ENCODE measurements at regions not wholly inside any gene's neighbourhood (a gene's known extent, or its start where the extent isn't known, plus 50 kb on each side); places are given as distances from the start of the nearest gene placed in this dataset.

DNA sequence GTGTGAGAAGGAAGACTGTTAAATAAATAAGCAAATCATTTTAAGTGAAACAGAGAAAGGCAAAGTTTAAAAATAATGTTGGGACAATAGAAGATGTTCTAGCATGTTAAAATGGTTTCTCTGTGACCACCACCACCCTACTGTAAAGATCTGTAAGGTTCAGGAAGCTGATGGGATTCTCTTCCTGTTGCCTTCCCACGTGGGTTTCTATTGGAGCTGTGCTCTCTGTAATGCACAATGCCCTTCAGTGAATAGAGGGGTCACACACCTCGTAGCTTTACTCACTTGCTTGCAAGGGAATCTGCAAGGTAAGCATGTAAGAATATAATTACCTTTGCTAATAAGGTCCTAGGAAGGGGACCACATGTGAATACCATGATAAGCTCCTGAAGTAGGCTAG is 170.5 kb downstream of the CASP12 start:
- no peak for TF ChIP-seq CTCF (IDR thresholded peaks at IDR 0.05; ENCODE audit: low read length)
- TF ChIP-seq EZH2 (optimal IDR thresholded peaks at IDR 0.05; ENCODE audit: low read depth, low read length), result no peak
- TF ChIP-seq EZH2phosphoT487 (IDR thresholded peaks at IDR 0.05; ENCODE audit: low read length), result no peak
